ENCODE measurements at regions not wholly inside any gene's neighbourhood (a gene's known extent, or its start where the extent isn't known, plus 50 kb on each side); places are given as distances from the start of the nearest gene placed in this dataset.

DNA sequence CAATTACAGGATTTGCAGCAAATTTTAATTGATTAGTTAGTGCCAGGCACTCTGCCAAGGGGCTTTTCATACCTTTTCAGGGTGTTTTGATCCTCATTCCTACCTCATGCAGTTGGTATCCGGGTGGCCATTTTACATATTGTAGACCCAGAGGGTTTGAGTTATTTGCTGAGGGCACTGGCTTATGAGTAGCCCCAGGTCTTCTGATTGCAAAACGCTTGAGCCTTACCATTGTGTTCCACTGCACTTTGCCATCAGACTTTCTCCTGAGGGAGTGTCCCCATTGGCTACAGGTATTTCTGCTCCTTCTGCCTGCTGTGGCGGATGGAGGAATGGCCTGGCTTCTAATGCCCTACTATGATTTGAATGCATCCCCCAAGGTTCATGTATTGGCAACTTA is 257.8 kb upstream of the CRY1 start:
- TF ChIP-seq, protein P1, sequence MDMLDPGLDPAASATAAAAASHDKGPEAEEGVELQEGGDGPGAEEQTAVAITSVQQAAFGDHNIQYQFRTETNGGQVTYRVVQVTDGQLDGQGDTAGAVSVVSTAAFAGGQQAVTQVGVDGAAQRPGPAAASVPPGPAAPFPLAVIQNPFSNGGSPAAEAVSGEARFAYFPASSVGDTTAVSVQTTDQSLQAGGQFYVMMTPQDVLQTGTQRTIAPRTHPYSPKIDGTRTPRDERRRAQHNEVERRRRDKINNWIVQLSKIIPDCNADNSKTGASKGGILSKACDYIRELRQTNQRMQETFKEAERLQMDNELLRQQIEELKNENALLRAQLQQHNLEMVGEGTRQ (IDR thresholded peaks at IDR 0.05; ENCODE audit: low read depth, low read length) = no peak
- TF ChIP-seq, protein P1 (CRISPR knock-in tag; IDR thresholded peaks at IDR 0.05; ENCODE audit: borderline replicate concordance) = no peak
- TF ChIP-seq RXRA (CRISPR knock-in tag; IDR thresholded peaks at IDR 0.05) (no peak), POGZ (CRISPR knock-in tag; IDR thresholded peaks at IDR 0.05) (no peak), ZBTB7A (CRISPR knock-in tag; IDR thresholded peaks at IDR 0.05) (no peak), POLR2A (IDR thresholded peaks at IDR 0.05; ENCODE audit: insufficient read depth in 1 of 2, low read depth in 2 of 2, low read length in 2 of 2) (no peak), FOXK2 (IDR thresholded peaks at IDR 0.05) (no peak), ZNF678 (CRISPR knock-in tag; IDR thresholded peaks at IDR 0.05) (no peak), ZNF460 (CRISPR knock-in tag; IDR thresholded peaks at IDR 0.05; ENCODE audit: borderline replicate concordance) (no peak), EHMT2 (IDR thresholded peaks at IDR 0.05; ENCODE audit: borderline replicate concordance, low read depth, low read length) (no peak), CEBPB (IDR thresholded peaks at IDR 0.05; ENCODE audit: borderline replicate concordance, low read depth, low read length) (peak; percentile 11; the same call in 1 of the 2 replicates), MEIS1 (CRISPR knock-in tag; IDR thresholded peaks at IDR 0.05; ENCODE audit: borderline replicate concordance) (no peak), ATM (IDR thresholded peaks at IDR 0.05; ENCODE audit: borderline replicate concordance) (no peak)
- TF ChIP-seq, protein P2, sequence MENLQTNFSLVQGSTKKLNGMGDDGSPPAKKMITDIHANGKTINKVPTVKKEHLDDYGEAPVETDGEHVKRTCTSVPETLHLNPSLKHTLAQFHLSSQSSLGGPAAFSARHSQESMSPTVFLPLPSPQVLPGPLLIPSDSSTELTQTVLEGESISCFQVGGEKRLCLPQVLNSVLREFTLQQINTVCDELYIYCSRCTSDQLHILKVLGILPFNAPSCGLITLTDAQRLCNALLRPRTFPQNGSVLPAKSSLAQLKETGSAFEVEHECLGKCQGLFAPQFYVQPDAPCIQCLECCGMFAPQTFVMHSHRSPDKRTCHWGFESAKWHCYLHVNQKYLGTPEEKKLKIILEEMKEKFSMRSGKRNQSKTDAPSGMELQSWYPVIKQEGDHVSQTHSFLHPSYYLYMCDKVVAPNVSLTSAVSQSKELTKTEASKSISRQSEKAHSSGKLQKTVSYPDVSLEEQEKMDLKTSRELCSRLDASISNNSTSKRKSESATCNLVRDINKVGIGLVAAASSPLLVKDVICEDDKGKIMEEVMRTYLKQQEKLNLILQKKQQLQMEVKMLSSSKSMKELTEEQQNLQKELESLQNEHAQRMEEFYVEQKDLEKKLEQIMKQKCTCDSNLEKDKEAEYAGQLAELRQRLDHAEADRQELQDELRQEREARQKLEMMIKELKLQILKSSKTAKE (CRISPR knock-in tag; IDR thresholded peaks at IDR 0.05; ENCODE audit: borderline replicate concordance) = no peak
